HG02588 (cell line): ENCODE measurements at regions not wholly inside any gene's neighbourhood (a gene's known extent, or its start where the extent isn't known, plus 50 kb on each side); places are given as distances from the start of the nearest gene placed in this dataset.
A peak's percentile ranks its signal among the peaks of the same experiment; 100 is the strongest.
"Not testable (repeated sequence)": the region's sequence is repeated elsewhere in the genome, so short reads cannot be mapped to it uniquely, and the experiment has no call there.

Experiments used
- ATAC-seq: cut with Tn5 transposase; IDR thresholded peaks from one replicate; pipeline ENCODE4 v1.9.1; 2021; ENCODE audit warnings: mild to moderate bottlenecking, moderate library complexity; ENCODE audit not compliant: unreplicated experiment

DNA sequence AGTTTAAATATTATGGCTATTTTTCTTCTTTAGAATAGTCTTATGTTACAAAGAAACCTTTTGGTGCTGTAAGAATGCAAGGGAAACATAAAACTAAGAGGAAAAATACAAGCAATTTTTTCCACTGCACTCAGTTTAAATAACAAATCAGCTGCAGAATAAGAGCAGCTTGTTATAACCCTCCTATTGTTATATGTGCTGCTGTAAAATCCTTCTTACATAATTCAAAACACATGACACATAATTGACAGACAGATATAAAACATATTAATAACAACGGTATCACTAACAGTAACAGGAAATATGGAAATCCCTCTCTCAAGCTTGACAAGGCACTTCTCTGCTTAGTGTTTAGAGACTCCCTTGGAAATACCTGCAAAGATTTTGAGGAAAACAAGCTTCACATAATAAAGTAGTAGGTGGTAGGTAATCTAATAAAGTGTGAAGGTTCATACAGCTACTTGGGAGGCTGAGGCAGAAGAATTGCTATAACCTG lies 385.3 kb upstream of the HS3ST1 start:
- no peak for ATAC-seq

DNA sequence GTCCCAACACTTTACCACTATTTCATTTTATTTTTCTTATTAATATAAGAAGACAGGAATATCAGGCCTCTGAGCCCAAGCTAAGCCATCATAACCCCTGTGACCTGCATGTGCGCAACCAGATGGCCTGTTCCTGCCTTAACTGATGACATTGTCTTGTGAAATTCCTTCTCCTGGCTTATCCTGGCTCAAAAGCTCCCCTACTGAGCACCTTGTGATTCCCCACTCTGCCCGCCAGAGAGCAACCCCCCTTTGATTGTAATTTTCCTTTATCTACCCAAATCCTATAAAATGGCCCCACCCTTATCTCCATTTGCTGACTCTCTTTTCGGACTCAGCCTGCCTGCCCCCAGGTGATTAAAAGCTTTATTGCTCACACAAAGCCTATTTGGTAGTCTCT lies 382.8 kb upstream of the HS3ST1 start:
- not testable (repeated sequence) for ATAC-seq

DNA sequence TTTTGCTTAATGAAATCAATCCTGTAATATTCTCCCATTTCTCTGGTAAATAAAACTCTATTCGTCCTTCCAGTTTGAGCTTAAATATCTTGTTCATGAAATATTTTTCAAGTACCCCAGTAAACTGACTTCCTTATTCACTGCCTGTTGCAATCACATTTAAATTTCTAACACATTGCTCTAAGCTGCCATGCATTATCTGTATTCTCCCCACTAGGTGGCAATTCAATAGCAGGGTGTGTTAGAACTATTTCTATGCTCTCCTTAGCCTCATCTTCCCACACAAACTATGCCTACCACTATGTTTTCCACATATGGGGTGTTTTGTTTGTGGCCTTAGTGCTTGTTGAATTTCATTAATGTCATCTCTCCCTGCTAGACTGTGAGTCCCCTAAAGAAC lies 377.1 kb upstream of the HS3ST1 start:
- no peak for ATAC-seq

DNA sequence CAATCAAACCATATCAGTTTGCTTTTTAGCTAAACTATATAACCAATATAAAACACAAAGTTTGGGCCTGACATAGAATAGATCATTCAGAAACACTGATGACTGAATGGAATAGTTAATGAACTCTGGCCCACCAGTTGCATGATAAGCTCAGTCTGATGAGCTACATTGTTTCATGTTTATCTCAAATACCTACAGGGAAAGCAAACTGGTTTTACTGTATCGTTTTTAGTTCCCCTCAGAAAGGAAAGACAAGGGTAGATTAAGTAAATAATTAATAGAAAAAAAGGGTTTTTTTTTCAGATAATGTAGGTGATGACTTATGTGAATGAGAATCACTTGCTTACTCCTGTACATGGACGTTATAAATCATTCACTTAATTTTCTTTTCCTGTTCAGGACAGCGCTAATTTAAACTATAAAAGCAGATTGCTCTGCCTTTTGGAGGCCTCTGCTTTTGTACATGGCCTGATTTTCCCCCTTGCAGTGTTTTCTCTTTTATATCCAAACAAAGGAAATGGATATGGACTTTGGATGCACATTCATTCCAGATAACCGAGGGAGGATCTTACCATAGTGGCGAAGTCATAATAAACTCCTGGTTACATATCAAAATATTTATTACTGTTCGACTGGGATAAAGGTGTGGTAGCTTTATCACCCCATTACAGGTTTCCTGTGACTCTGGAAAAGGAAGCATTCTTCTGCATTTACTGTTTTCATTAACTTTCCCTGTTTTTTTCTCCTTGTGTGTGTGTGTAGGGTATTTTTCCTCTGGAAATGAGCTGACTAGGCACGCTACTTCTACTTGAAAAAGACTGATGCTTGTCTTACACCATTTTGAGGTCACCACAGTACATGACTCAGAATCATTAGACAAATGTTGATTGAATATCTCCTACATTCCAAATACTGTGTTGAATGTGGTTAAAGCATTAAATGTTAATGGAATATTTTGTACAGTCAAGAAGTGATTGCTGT lies 373.1 kb upstream of the HS3ST1 start:
- ATAC-seq = peak; percentile 65

DNA sequence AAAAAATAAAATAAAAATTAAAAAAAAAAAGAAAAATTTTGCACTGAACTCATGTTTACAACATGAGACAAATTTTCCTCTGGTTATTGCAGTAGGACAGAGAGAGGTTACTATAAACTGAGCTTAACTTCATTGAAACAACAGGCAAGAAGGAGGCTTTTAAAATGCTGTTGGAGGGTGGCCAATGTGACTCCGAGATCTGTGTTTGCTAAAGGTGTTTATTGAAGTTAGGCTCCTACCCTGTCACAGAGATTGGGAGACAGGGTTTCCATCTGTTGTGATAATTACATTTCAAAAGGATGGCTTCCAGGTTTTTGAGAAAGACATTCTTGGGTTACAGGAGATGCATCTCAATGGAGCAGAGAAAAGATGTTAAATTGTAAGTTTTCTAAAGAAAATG lies 370.5 kb upstream of the HS3ST1 start:
- no peak for ATAC-seq

DNA sequence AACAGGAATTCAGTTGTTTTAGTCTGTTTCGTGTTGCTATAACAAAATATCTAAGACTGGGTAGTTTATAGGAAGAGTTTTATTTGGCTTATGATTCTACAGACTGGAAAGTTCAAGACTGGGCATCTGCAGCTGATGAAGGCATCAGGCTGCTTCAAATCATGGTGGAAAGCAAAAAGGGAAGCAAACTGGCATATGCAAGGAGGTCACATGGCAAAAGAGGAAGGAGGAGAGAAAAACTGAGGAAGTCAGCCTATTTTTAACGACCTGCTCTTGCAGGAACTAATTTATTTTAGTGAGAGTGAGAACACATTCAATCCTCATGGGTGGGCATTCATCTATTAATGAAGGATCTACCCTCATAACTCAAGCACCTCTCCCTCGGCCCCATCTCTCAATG lies 363.1 kb upstream of the HS3ST1 start:
- ATAC-seq = no peak

DNA sequence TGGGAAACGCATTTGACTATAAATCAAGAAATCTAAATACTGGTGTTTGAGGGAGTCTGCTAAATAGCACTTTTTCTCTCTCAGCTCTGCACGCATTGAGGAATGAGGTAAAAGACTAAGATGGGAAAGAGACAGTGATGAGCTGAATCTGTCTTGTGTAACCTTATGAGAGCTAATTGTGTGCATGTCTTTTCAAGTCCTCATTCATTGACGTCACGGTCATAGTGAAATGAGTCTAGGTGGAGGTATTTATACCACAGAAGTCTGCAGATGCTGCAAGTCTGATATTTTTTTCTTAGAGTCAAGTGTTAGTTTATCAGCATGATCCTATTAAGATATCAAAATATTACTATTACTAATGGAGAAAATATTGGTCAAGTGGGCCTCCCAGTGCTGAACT lies 361.5 kb upstream of the HS3ST1 start:
- ATAC-seq = no peak

DNA sequence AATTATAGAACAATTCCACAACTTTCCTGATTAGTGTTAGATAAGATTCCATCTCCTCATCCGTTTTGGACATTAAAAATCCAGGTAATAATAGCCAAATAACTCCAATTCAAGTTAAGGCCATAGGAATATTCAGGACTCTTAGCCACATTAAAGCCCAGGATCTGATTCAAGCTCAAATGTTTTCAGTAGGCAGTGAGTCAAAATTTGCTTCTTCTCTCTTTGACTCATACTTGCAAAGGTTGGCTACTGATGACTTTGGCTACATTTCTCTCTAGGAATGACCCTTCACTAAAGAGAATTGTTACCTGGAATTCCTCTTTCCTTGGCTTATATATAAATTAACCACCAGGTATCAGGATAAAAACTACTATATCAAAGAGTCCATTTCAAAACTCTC lies 354.9 kb upstream of the HS3ST1 start:
- ATAC-seq = no peak

DNA sequence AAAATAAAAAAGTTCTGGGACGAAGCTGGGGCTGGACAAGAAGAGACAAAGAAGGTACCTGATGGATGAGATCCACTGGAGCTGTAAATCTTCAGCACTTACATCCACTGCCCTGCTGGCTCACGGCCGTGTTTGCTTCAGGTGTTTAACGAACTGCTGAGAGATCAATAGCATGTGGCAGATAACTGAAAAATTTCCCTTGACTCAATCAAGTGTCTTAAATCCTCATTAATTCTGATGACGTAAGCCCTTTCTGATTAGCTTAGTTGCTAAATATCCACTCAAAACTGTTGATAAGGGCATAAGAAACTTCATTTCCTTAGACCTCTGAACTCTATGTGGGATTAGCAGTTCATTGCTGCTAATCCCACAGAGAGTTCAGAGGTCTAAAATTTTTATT lies 354.2 kb upstream of the HS3ST1 start:
- ATAC-seq = no peak

DNA sequence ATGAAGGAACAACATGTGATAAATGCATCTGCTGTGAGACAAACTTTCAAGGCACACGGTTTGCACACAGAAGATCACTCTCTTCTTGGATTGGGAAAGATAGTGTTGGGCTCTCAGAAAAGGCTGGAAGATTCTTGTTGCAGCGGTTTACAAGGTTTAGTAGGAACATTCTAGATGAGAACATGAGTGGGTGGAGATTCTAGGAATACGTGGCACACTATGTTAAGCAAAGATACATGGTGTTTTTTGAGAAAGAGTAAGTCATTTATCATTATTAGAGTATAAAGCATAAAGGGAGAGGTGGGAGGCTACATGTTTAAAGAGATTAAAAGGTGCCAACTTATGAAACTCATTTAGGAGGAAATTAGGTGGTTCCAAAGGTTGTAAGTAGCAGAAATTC lies 348.8 kb upstream of the HS3ST1 start:
- ATAC-seq = no peak

DNA sequence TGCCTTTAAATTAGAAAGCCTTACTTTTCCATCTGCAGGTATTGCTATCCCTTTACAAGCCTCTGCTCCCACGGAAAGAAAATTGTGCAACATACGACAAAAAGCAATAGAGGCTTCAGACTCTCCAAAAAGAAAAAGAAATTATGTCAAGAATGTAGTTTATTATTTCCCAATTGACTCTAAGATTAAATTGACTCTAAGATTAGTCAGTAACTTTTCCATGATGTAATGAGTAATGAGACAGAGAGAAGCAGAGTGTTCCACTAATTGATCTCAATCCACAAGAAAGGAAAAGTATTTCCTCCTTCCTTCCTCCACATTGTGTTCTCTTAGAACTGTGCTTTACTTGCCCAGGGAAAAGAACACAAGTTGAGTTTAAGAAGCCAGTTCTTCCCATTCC lies 345.7 kb upstream of the HS3ST1 start:
- ATAC-seq = no peak

DNA sequence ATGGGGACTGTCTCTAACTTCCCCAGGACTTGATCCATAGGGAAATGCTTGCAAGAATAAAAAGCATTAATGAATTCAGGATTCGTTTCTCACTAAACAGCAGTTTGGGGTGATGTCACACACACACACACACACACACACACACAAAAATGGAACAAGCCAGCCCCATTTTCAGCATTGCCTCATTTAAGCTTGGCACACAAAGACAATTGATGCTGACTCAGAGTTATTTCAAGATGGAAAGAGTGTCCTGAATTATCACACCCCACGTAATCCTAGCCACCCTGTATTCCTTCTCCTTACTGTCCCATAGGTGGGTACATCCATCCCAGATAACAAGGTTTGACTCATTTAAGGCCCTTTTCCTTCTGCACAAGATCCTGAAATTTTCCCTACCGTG lies 345.1 kb upstream of the HS3ST1 start:
- ATAC-seq = no peak

DNA sequence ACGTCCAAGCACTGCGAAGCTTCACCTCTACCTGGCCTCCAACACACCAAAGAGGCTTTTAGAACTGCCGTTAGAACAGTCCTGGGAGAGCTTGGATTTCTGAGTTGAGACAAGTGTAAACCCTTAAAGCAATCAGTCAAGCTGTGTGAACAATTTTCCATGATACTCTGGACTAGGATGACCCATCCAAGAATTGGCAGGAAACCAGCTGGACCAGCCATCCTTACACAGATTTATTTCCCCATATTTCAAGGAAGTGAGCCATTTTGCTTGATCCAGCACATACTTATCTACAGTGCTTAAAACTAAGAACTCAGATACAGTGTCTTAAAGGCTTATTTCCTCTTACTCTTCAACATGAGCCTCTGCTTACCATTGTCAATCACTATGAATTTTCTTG lies 340.7 kb upstream of the HS3ST1 start:
- no peak for ATAC-seq

DNA sequence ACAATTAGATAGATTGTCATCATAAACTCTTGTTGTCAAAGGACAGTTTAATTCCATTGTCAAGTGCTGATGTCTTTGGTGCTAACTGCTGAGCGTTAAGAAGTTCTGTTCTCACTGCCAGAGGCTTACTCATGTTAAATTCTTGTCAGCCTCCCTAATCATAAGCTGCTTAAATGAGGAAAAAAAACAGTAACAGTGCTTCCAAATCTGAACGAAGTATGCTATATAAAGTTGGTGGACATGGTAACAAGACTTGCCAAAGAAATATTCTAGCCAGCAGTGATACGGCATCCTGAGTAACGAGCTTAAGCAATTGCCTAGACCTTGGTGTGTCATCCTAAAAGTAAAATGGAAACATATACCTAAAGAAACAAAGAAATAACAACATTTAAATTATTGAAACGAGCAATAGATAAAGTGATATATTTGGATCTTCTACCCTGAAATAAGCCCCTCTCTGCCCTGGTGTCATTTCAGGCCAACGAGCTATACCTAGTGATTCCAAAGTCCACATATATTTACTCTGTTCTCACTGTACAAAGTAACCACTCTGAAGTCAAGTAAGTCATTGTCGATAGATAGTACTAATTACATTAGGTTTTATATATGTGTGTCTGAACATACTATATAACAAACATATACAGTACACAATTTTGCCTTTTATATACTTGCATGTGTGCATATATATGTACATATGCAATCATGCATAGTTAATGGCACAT lies 339.7 kb upstream of the HS3ST1 start:
- ATAC-seq = no peak

DNA sequence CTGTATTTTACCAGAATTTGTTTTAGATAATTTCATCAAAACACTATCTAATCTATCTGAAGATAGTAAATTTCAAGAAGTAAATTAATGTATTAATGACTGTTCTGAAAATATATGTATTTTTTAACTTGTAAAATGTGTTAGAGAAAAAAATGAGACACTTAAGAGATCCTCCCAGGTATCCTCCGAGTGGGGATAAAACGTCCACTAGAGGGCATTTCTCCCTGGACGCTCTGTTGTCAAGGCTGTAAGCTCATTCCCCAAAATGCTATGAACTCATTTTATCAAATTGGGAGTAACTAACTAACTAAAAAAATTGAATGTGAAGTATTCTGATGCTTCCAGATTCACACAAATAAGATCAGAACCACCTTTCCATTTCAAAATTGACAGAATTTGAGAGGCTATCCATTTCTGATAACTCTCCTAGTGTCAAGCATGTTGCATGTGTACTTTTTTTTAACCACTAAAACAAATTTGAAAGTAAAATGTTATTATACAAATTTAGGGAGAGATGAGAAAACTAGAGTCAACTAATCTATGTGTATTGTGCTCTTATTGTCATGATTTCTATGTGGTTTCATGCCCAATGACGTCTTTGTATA lies 337.3 kb upstream of the HS3ST1 start:
- ATAC-seq = no peak

DNA sequence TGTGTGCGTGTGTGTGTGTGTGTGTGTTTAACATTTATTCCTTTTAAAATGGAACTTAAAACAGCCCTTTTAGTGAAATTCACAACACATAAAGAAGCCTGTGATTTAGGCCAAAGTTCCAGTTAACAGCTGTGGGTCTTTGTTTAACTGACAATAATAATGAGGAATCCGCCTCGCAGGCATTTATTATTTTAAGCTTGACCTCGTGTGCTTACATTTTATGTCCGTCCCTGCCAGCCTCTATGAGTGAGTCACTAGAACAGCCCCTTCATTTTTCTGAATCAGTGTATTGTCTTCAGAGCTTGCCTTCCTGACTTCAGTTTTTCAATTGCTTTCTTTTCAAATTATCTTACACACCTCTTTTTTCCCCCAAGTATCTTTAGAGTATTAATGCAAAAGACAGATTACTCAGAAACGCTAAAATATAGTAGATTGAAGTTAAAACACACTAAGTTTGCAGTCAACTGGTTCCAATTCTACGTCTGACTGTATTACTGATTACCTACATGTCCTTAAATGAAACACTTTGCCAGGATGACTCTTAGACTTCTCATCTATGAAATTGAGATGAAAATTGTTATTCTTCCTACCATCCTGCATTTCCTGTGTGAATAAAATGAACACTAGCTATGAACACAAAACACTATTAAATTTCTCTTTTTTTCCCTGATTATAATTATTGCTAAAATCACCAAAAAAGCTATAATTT lies 319.6 kb upstream of the HS3ST1 start:
- ATAC-seq = no peak

DNA sequence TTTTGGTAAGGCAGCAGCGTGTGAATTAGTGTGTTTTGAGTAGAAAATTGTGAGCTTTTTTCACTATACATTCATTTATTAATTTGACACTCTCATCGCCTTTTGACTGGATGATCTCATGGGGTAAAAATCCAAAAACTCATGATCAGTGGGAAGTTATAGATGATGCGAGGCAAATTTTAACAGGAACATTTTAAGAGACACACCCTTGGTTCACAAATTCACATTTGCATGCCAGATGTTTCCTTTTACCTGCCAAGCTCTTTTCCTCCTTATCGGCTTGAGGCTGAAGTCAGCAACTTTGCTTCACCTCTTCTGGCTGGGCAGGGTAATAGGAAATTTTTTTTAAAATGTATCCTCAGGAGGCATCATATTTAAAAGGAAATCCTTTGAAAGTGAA lies 318.0 kb upstream of the HS3ST1 start:
- no peak for ATAC-seq

DNA sequence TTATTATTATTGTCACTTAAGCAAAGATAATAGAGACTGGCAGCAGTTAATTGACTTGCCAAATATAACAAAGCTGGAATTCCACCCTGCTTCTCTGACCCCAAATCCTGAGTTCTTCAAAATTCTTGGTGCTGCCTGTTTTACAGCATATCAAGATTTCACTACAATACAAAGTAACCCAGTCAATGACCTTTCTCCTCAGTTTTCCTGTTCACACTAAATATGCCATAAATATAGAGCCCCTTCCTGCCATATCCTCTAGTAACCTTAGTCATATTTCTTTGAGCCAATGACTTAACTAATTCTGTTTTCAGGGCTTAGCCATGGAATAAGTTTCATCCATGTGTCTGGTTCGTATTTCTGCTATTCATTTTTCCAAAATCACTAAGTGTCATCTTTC lies 315.3 kb upstream of the HS3ST1 start:
- no peak for ATAC-seq

DNA sequence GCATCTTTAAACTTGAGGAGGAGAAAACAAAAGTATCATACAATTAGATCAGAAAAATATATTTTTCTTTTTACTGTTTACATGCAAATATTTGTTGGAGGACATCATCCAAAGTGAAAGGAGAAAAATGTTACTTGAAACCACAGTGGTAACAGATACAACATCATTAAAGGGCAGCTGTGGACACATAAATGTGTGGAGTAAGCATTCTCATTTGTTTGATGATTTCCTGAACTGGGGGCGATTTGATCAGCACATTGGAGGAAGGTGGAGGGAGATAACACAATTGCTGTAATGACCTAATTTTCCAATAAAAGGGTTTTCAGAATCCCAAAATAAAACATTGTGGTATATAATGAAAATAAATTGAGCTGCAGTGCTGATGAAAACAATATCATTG lies 314.5 kb upstream of the HS3ST1 start:
- ATAC-seq = no peak

DNA sequence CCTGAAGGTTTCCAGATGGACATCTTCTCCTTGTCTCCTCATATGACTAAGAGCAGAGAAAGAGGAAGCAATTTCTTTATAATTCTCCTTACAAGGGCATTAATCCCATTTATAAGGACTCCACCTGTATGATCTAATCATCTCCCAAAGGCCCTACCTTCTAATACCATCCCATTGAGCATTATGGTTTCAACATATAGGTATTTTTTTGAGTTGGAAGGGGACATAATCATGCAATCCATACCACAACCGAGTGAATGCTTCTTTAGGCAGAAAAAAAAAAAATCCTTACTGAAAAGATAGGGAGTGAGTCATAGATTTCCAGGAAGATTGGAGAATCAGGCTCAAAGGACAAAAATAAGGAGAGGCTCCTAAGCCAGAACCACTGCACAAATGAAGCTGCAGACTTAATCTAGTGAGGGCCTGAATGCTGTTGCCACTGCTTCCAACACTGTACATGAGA lies 312.5 kb upstream of the HS3ST1 start:
- ATAC-seq = no peak

DNA sequence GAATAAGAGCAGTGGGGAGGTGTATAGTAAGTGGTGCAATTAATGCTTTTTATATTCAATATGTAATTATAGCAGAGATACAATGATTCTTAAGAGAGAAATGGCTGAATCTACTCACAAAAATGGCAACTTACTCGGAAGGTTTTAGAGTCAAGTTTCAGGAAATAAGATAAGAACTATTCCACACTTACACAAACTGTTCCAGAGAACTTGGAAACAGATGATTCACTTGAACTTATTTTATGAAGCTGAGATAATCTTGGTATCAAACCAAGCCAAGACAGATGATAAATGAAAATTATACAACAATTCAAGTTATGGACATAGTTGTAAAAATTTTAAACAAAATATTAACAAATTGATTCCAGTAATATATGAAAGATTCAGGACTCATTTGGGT lies 311.3 kb upstream of the HS3ST1 start:
- ATAC-seq = no peak
